Breast epithelium (tissue), 3 donors: ENCODE measurements at regions not wholly inside any gene's neighbourhood (a gene's known extent, or its start where the extent isn't known, plus 50 kb on each side); places are given as distances from the start of the nearest gene placed in this dataset.

Experiments used
- POLR2A ChIP-seq: fragments of 450-650 bp; IDR thresholded peaks from one replicate; pipeline ENCODE4 v1.6.1; 2016; ENCODE audit warnings: antibody characterized with exemption, mild to moderate bottlenecking, moderate library complexity
- POLR2AphosphoS5 ChIP-seq, 3 donors: sonication (generic); formaldehyde crosslinking; IDR thresholded peaks; one replicate each; pipeline ENCODE4 v1.6.1; 2017; ENCODE audit warnings: antibody characterized with exemption in 3 of 3
- TF ChIP-seq, protein P1 (sequence below), 3 donors: fragments of 450-650 bp; IDR thresholded peaks; one replicate each; pipeline ENCODE4 v1.5.1; 2016 to 2017; ENCODE audit warnings: antibody characterized with exemption in 3 of 3, mild to moderate bottlenecking in 3 of 3, moderate library complexity in 3 of 3

DNA sequence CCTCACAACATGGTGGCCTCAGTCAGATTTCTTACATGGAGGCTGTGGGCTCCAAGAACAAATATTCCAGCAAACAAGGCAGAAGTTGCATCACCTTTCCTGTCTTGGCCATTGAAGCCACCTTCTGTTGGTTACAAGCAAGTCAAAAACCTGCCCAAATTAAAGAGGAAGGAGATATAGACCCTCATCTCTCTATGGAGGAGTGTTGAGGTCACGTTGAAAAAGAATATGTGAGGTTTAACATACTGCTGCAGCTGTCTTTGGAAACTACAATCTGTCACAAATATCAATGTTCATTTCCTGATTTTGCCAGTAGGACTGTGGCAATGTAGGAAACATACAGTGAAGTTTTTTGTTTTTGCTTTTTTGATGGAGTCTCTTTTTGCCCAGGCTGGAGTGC, 211.4 kb downstream of the COPRS start:
- TF ChIP-seq, protein P1, sequence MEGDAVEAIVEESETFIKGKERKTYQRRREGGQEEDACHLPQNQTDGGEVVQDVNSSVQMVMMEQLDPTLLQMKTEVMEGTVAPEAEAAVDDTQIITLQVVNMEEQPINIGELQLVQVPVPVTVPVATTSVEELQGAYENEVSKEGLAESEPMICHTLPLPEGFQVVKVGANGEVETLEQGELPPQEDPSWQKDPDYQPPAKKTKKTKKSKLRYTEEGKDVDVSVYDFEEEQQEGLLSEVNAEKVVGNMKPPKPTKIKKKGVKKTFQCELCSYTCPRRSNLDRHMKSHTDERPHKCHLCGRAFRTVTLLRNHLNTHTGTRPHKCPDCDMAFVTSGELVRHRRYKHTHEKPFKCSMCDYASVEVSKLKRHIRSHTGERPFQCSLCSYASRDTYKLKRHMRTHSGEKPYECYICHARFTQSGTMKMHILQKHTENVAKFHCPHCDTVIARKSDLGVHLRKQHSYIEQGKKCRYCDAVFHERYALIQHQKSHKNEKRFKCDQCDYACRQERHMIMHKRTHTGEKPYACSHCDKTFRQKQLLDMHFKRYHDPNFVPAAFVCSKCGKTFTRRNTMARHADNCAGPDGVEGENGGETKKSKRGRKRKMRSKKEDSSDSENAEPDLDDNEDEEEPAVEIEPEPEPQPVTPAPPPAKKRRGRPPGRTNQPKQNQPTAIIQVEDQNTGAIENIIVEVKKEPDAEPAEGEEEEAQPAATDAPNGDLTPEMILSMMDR (IDR thresholded peaks at IDR 0.05) = no peak
- TF ChIP-seq POLR2AphosphoS5 (IDR thresholded peaks at IDR 0.05) (no peak), POLR2A (no peak)
